ENCODE measurements at regions not wholly inside any gene's neighbourhood (a gene's known extent, or its start where the extent isn't known, plus 50 kb on each side); places are given as distances from the start of the nearest gene placed in this dataset.
A peak's percentile ranks its signal among the peaks of the same experiment; 100 is the strongest.

DNA sequence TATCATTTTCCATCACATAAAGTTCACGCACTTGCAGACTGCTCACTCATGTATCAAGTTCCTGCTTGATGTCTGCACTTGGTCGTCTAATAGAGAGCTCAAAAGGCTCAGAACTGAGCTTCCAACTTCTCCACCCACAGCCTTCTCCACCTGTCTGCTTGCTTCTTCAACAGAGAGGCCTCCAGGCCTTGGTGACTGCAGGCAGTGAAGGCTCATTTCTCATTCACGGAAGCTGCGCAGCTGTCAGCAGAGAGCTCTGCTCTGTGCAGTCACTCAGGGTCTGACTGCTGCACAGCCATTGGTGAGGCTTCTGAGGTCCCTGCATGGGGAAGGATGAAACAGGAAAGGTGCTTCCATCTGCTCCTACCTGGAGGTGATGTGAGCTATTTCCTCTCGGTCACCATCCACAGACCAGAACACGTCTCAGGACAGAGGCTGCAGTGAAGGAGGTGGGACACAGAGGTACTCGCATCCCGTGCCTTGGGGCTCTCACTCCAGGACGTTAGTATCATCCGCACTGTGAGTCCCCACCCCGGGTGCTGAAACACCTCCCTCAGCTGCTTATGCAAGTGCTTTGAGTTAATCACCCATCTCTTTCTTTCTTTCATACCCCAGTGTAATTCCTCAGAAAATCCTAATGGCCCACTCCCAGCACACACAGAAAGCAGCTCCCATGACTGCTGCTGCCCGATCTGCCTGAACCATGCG lies 126.2 kb downstream of the TMEM18 start:
- no peaks in the 10 kb centered on the region for H3K9me3 ChIP-seq (ENCODE audit: control insufficient read depth in 2 of 3, insufficient read depth in 1 of 3, low read length in 3 of 3)
- H3K27me3 ChIP-seq (ENCODE audit: control insufficient read depth, insufficient read depth, low read length): no peaks in the 10 kb centered on the region
- TF ChIP-seq, protein P1, sequence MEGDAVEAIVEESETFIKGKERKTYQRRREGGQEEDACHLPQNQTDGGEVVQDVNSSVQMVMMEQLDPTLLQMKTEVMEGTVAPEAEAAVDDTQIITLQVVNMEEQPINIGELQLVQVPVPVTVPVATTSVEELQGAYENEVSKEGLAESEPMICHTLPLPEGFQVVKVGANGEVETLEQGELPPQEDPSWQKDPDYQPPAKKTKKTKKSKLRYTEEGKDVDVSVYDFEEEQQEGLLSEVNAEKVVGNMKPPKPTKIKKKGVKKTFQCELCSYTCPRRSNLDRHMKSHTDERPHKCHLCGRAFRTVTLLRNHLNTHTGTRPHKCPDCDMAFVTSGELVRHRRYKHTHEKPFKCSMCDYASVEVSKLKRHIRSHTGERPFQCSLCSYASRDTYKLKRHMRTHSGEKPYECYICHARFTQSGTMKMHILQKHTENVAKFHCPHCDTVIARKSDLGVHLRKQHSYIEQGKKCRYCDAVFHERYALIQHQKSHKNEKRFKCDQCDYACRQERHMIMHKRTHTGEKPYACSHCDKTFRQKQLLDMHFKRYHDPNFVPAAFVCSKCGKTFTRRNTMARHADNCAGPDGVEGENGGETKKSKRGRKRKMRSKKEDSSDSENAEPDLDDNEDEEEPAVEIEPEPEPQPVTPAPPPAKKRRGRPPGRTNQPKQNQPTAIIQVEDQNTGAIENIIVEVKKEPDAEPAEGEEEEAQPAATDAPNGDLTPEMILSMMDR (IDR thresholded peaks at IDR 0.05; ENCODE audit: borderline replicate concordance, extremely low read depth, insufficient read depth): no peak
- no peak overlapping the region for H3K9ac ChIP-seq (ENCODE audit: low read length in 3 of 3)
- no peak overlapping the region for H3K27ac ChIP-seq (ENCODE audit: low read depth in 2 of 2, low read length in 2 of 2)
- no peaks in the 10 kb centered on the region for H3K4me1 ChIP-seq (ENCODE audit: control insufficient read depth in 2 of 3, insufficient read depth in 2 of 3, low read depth in 1 of 3, low read length in 3 of 3)
- no peak for DNase-seq
- no peak for FAIRE-seq
- intact Hi-C loops (cut with DNase I): no loop called here
- H3K36me3 ChIP-seq (ENCODE audit: control insufficient read depth in 2 of 3, insufficient read depth in 3 of 3, low read length in 3 of 3): no peaks in the 10 kb centered on the region
- H3K4me3 ChIP-seq (ENCODE audit: low read length in 3 of 3): no peak overlapping the region

DNA sequence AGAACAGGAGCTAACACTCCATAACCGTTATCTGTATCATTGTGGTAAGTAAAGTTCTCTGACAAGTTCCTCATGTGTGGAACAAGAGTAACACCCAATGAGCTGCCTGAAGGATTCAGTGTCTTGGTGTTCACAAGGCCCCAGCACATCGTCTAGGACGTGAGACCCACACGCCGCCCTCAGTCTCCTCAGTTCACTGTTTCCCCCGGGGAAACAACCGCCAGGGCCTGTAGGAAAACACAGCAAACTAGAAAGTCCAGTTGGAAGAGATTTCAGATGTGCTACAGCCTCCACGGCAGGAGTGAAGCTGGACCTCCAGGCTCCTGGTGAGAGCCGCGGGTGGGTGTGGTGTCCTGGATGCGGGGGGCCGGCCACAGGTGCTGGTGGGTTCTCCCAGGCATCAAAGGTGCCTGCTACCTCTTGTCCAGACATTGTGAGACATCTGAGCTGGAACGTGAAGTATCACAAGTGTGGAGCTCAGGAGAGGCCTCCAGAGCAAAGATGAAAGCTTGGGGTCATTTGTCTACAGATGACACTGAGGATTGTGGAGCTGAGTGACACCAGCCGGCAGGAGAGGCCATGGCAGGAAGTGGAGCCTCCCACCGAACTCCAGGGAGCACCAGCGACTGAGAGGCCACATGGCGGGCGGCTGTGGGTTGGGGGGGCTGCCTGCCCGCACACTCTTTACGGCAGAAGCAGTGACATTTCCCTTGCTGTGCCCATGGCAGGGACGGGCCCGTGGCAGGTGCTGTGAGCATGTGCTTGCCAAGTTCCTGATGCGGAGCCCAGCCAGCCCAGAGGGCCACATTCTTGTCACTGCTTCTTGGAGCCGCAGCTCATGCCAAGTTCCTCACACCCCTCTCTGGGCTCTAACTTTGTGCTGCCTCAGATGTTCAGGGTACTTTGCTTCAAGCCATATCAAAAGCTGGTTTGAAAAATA lies 131.2 kb downstream of the TMEM18 start:
- TF ChIP-seq, protein P1 (IDR thresholded peaks at IDR 0.05; ENCODE audit: borderline replicate concordance, extremely low read depth, insufficient read depth): no peak
- H3K9me3 ChIP-seq (ENCODE audit: control insufficient read depth in 2 of 3, insufficient read depth in 1 of 3, low read length in 3 of 3): no peaks in the 10 kb centered on the region
- FAIRE-seq (no peak), DNase-seq (peak in 1 of 5 donors; percentile 54)
- no peak overlapping the region for H3K4me3 ChIP-seq (ENCODE audit: low read length in 3 of 3)
- no peak overlapping the region for H3K27ac ChIP-seq (ENCODE audit: low read depth in 2 of 2, low read length in 2 of 2)
- H3K27me3 ChIP-seq (ENCODE audit: control insufficient read depth, insufficient read depth, low read length): no peaks in the 10 kb centered on the region
- H3K36me3 ChIP-seq (ENCODE audit: control insufficient read depth in 2 of 3, insufficient read depth in 3 of 3, low read length in 3 of 3): no peaks in the 10 kb centered on the region
- intact Hi-C loops (cut with DNase I): no loop called here
- H3K9ac ChIP-seq (ENCODE audit: low read length in 3 of 3): no peak overlapping the region
- H3K4me1 ChIP-seq (ENCODE audit: control insufficient read depth in 2 of 3, insufficient read depth in 2 of 3, low read depth in 1 of 3, low read length in 3 of 3): no peaks in the 10 kb centered on the region

DNA sequence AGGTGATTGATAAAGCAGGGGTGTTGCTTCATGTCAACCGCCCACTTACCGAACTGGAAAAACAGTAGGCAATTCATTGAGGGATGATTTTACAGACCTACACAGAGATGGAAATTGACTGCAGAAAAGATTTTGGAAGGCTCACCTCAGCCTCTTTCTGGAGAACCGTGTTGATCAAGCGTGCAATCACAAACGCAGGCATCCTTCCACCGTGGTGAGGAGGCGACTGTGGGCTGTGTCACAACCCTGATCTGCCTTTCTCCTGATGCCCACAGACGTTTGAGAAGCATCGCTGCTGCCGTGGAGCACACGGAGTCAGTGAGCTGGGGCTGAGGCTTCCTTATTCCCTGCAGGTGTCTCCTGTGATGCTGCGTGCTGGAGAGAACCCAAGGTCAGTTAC lies 132.0 kb downstream of the TMEM18 start:
- DNase-seq (no peak), FAIRE-seq (no peak)
- TF ChIP-seq, protein P1 (IDR thresholded peaks at IDR 0.05; ENCODE audit: borderline replicate concordance, extremely low read depth, insufficient read depth): no peak
- Histone ChIP-seq H3K36me3 (ENCODE audit: control insufficient read depth in 2 of 3, insufficient read depth in 3 of 3, low read length in 3 of 3) (no peaks in the 10 kb centered on the region), H3K27me3 (ENCODE audit: control insufficient read depth, insufficient read depth, low read length) (no peaks in the 10 kb centered on the region), H3K9me3 (ENCODE audit: control insufficient read depth in 2 of 3, insufficient read depth in 1 of 3, low read length in 3 of 3) (no peaks in the 10 kb centered on the region), H3K4me3 (ENCODE audit: low read length in 3 of 3) (no peak overlapping the region), H3K27ac (ENCODE audit: low read depth in 2 of 2, low read length in 2 of 2) (no peak overlapping the region), H3K4me1 (ENCODE audit: control insufficient read depth in 2 of 3, insufficient read depth in 2 of 3, low read depth in 1 of 3, low read length in 3 of 3) (no peaks in the 10 kb centered on the region), H3K9ac (ENCODE audit: low read length in 3 of 3) (no peak overlapping the region)
- intact Hi-C loops (cut with DNase I): no loop called here
